HG03442 (cell line): ENCODE measurements at regions not wholly inside any gene's neighbourhood (a gene's known extent, or its start where the extent isn't known, plus 50 kb on each side); places are given as distances from the start of the nearest gene placed in this dataset.

ENCODE experiments used
- ATAC-seq: cut with Tn5 transposase; IDR thresholded peaks from one replicate; pipeline ENCODE4 v1.9.1; 2021; ENCODE audit warnings: mild to moderate bottlenecking, moderate library complexity; ENCODE audit not compliant: unreplicated experiment

DNA sequence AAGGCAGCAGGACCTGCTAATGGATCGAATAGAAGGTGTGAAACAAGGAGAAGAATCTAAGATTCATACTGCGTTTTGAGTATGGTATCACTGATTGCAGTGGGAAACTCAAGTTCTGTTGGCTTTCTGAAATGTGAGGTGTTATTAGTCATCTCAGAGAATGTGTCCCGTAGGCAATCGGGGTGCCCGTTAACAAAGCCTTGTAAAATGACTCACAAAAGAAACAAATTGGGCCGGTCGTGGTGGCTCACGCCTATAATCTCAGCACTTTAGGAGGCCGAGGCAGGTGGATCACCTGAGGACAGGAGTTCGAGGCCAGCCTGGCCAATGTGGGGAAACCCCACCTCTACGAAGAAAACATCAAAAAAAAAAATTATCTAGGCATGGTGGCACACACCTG, 118.2 kb upstream of the C7orf33 start:
- no peak for ATAC-seq

DNA sequence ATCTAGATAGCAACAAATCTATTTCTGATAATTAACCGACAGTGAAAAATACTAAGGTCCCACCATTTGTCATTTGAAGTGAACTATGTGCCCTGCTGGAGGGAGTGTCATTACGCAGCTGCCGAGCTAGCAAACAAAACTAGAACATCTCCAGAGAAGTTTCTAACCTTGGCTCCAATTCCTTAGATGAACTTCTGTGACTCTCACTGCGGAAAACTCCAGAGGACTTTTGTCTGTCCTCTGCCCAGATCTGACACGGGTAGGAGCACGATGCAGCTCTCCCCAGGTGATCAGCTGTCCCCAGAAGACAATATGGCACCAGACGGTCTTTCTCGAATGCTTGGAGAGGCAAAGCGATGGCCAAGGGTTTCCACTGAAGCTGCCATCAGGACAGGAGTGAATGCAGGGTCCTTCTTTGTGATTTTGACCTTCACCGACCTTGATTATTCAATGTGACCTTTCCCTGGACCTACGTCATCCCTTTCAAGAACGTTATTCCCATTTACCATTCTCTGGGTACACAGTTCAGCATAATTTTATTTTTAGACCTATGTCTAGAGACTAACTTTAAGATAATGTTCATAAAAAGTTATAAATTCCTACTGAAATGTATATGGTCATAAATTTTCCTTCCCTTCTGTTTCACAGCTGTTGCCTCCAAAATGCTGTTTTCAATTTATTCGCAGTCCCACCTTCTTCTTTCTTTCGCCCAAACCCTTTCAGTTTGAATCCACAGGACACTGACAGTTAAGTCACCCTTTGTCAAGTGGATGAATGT, 116.7 kb upstream of the C7orf33 start:
- no peak for ATAC-seq

DNA sequence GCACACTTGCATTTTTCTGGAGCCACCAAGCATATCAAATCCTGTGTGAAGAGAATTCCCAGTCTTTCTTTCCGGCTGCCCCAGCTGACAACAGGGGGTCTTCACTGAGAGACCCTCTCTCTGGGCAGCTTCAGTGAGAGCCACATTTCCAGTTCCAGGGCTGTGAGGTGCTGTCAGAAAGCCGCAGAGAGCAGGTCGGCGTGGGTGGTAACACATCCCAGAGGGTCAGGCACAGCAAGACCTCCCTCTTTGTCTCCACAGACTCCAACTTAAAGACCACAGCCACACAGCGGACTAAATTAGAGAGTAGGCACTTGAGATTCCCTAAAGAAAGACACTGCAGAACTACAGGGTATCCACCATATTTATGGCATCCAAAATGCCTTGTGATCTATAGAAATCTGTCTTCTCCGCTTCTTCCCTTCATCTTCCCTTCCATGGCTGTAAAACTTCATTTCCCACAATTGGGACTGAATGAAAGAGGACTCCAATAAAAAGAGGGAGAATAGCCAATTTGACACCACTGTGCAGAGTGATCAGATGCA, 116.0 kb upstream of the C7orf33 start:
- no peak for ATAC-seq

DNA sequence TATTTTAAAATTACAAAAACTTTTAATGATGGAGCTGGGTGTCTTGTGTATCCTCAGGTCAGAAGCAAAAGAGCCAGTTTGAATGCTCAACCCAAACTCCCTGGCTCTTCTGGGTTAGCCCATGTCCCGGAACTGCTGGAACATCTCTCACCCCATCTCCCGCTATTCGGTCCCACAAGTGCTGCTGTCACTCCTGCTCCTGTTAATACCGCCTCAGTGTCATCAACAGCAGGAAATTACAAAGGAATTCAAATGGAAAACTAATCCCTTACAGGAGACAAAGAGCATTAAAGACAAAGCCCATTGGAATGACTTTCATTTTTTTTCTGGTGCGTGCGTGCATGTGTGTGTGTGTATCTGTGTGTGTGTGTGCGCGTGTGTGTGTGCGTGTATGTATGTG, 112.0 kb upstream of the C7orf33 start:
- no peak for ATAC-seq

DNA sequence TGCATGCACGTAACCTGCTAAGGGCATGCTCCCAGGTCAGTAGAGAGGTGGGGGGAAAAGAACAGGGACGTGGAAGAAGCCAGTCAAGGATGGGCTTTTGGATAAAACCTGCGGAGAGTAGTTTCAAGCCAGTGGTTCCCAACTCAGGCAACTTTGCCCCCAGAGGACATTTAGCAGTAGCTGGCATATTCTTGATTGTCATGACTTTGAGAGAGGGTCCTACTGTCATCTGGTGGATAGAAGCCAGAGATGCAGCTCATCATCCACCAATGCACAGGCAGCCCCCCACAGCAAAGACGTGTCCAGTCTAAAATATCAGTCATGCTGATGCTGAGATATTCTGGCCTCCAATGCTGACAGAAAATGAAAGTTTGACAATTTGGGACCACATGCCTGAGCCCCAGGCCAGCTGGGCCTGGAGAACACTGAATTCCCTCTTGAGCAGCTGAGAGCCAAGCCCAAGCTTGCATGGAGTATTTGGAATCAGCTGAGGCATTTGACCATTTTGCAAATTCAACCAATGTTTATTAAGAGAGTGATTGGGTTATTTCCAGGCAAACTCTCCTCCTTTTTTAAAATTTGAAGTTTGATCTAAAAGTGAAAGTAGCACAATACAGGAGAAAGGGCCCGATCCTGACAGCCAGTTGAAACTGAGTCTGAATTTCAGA, 110.0 kb upstream of the C7orf33 start:
- ATAC-seq: no peak

DNA sequence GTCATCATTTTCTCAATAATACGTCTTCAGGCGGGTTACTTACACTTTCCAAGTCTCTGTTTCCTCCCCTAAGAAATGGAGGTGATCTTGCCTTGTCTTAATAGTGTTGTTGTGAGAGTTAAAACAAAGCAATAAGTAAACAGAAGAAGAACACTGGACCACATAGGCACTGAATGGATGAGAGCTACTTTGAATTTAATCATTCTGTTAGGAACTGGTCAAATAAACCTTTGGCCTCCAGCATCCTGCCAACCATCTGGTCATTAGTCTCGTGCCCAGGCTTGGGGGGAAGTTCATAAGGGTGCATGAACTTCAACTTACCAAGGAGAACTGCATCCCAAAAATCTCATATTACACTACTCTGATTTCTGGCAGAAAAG, 109.4 kb upstream of the C7orf33 start:
- ATAC-seq: no peak

DNA sequence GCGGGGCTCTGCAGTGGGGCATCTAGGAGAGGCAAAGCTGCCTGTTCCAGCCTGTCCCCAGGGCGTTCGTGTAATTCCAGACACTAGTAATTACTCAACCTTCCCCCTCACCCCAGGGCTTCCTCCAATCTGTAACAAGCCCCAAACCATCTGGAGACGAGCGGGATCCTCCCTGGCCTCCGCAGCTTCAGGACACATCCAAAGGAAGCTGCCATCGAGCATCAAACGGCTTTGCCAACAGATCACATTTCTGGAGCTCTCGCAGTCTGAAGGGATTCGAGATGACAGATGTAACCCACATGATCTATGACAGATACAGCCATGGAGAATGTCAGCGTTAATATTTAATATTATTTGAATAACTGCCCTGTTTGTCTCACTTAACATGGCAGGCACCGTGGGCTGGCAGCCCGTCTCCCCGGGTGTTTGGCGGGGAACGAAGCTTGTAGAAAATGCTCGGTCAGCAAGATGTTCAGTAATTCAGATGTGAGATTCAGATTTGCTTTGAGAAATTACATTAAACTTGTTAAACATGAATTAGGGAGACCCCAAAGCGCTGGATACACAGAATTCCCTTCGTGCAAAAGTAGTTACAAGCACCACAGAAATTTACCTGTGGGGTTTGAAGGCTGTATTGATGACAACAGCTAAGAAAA, 108.5 kb upstream of the C7orf33 start:
- ATAC-seq: no peak

DNA sequence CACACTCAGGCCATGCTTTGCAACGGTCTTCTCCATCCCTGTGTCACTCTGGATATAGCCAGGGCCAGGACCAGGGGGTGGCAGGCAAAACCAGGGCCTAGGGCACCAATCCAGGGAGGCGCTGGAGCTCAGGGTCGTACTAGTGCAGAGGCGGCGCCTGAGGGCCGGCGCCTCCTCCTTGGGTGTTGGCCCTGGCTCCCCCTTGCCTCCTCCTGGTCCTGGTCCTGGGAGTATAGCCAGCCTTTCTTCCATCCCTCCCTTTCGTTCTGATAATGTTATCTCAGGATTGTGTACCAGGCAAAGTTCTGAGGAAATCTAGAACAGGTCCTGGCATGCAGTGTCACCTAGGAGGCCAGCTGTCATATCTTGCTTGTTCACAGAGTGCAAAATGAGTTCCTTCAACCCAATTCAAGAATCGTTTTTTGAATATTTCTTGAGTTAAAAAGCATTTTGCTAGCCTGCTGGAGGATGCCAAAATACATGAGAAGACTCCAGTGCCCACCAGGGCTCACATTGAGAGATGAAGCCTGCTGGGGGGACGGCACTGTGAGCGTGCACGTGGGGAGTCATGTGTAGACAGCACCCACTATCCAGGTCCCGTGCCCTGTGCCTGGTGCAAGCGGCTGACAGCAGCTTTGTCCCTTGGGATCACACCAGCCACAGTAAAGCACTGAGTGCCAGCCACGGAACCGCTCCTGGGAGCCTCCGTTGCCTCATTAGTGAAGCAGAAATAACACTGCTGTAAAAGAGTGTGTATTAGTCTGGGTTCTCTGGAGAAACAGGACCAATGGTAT, 106.9 kb upstream of the C7orf33 start:
- no peak for ATAC-seq

DNA sequence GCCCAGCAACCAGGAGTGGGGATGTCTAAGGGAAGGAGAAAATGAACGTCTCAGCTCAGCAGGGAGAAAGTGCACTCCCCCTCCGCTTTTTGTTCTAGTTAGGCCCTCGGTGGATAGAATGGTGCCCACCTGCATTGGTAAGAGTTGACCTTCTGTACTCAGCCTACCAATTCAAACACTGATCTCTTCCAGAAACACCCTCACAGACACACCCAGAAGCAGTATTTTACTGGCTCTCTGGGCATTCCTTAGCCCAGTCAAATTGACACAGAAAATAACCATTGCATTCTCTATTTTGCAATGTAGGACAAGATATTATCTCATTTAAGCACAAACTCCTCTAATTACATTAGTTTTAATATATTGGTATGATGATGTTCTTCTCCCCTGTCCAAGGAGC, 106.1 kb upstream of the C7orf33 start:
- ATAC-seq: no peak

DNA sequence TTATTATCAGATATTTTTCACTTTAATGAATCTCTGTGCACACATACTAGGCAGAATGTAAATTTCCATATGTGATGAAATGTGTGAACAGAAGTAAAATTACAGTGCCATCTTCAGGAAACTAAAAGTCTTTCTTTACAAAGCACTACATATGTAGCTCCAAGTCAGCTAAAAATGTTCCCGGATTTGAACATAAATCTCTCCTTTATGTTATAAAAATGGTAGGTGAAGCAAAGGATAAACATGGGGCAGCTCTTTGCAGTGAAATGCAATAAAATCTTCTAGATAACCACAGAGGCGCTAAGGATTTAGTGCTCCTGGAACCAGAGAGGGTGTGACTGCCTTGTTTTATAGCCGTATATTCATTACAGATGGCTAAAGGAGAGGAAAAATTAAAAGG, 104.9 kb upstream of the C7orf33 start:
- no peak for ATAC-seq

DNA sequence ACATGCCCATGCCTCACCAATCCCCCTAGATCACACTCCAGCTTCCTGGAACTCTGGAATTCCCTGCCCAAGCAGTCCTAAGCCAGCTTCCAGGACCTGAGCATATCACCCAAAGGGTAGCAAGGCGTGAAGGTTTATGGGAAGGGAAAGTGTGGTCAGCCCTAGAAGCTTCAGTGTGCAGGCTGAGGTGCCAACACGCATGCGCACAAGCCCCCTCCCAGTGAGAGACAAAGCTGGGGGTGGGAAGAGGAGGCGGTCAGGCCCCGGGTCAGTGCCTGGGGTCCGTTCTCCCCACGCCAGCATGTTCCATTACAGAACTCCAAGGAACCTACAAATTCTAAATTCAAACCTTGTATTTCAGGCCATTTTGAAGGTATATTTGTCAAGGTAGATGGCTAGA, 103.6 kb upstream of the C7orf33 start:
- no peak for ATAC-seq

DNA sequence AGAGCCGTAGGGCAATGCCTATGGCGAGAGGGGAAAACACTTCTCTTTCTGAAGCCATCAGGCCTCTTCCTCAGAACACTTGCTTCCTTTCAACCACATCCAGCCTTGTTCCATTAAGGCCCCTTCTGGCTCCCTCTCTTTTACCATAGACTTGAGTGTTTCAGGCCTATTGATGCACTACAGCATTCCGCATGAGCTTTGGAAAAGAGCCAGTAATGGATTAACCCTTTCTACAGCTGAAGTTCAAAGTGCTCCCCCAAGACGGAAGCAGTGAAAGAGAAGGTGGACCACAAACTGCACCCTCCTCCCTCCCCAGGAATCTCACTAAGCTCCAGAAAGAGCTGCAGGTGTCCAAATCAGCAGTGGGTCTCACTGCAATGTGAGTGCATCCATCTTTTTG, 102.7 kb upstream of the C7orf33 start:
- ATAC-seq: no peak

DNA sequence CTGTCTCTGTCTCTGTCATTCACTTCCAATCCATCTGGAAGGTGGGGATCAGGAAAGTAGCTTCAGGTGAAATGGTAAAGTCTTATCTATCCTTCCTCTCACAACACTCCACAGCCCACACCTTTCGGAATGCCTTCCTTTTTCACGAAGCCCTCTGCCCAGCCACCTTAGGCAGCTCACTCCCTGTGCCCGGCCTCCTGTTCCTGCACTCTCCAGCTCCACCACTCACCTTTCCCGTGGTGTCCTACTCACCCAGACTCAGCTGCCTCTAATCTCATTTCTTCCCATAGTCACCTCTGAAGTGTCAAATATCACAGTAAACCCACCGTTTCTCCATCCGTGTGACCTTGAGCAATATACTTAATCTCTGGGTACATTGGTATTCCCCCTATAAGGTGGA, 100.9 kb upstream of the C7orf33 start:
- no peak for ATAC-seq

DNA sequence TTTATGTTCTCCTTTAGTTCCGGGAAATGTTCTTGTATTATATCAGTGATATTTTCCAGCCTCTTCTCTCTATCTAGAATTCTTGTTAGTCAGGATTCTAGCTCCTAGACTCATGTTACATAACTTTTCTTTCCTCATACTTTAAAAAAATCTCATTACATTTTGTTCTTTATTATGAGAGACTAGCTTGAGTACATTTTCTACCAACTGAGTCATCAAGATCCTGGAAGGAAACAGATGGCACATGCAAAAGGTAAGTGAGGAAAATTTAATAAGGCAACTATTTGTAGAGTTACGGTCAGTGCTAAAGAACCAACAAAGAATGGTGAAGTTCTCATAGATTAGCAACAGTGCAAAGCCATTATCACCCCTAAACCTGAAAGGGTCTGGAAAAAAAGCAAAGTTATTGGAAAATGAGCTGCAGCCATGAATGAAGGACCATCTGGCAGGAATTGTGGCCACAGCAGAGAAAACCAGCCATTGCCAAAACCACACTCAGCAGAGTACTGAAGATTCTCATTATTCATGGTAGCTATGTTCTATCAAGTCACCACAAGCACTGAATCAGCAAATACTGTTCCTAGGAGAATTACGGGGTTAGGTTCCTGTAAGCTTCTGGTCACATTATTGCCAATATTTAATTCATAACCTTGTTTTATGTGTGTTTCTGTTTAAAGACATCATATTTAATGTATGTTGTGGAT, 98.3 kb upstream of the C7orf33 start:
- ATAC-seq: no peak

DNA sequence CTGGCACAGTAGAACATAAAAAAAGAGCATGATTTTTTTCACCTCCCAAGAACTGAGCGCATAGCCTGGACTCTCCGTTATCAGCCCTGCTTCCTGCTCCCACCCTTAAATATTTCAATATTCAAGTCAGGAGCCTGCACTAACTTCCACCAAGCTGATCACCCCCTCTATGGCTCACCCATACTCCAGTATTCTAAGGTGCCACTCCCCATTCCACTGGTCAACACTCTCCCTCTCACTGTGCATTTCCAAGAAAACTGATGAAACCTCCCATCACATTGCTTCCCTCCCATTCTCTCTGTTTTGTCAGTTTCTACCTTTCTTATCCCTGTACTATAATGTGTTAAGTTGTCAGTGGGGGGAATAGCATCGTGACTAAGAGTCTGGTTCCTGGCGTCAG, 95.0 kb upstream of the C7orf33 start:
- ATAC-seq: no peak

DNA sequence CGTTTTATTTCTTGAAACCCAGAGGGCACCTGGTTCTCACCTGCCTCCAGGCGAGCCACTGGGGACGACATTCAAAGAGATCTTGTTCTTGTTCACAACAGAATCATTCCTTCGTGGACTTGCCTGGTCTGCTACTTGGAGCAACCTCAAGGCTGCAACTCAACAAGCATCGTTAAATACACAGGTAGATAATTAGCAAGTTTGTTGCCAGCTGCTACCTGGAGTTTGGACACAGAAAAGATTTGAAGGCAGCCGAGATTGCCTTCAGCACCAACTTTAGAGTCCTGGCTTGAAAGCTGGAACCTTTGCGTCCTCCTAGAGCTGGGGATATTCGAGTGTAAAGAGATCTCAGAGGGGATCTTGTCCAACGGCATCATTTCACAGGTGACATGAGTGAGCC, 89.6 kb upstream of the C7orf33 start:
- no peak for ATAC-seq

DNA sequence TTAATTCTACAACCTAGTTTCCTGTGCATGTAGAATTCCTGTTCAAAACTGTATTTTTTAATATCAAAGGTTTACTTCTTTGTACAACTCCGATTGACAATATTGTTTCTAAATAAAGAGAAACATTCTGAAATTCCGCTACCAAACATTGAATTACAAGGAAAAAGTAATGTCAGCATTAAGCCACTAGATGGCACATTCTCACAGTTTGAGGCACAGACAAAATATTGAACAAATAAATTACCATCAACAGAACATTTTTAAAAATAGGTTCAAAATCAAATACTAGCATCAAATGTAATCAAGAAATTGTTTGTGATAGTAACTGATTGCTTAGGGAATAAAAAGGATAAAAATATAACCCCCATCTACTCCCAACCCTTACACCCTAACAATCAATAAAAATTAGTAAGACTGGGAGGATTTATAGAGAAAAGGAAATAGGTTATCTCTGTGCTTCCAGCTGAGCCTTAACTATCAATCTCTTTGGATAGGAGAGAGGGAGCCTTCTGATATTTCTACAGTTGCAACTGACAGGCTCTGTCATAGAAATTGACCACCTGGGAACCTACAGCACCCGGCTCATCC, 86.6 kb upstream of the C7orf33 start:
- ATAC-seq: no peak

DNA sequence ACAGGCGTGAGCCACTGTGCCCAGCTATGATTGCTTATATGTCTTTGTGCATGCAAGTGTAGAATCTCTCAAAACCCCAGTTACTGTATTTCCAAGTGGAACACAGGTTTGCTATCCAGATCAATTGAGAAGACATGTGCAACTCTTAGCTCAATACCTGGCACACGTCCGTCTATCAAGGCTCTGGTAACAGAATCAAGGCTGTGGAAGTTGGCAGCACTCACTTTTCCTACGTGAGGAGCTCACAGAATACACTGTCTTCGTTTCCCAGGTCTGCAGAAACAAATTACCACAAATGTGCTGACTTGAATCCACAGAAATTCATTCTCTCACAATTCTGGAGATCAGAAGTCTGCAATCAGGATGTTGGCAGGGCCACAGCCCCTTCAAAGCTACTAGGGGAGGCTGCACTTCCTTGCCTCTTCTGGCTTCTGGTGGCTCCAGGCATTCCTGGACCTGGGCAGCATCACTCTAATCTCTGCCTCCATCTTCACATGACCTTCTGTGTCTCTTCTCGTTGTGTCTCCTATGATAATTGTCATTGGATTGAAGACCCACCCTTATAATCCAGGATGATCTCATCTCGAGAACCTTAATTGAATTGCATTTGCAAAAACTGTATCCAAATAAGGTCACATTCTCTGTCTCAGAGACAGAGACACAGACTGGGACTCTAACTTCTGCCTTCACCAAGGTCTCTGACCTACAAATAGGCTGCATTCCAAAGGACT, 84.8 kb upstream of the C7orf33 start:
- no peak for ATAC-seq

DNA sequence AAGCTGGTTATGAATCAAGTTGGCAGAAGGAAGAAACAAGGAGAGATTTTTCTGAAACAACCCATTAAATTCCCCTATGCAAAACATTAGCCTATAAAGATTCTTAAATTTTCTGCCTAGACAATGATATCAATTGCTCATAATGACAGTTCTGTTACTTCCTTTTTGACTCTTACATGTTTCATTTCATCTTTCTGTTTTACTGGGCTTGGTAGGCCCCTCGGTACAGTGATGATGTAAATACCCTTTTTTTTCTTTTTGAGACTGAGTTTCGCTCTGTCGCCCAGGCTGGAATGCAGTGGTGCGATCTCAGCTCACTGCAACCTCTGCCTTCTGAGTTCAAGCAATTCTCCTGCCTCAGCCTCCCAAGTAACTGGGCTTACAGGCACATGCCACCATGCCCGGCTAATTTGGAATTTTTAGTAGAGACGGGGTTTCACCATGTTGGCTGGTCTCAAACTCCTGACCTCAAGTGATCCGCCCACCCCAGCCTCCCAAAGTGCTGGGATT, 83.4 kb upstream of the C7orf33 start:
- peak; percentile 98 for ATAC-seq
